ENCODE measurements at regions not wholly inside any gene's neighbourhood (a gene's known extent, or its start where the extent isn't known, plus 50 kb on each side); places are given as distances from the start of the nearest gene placed in this dataset.

- no peak for TF ChIP-seq POLR2A (IDR thresholded peaks at IDR 0.05)
- TF ChIP-seq, protein P1, sequence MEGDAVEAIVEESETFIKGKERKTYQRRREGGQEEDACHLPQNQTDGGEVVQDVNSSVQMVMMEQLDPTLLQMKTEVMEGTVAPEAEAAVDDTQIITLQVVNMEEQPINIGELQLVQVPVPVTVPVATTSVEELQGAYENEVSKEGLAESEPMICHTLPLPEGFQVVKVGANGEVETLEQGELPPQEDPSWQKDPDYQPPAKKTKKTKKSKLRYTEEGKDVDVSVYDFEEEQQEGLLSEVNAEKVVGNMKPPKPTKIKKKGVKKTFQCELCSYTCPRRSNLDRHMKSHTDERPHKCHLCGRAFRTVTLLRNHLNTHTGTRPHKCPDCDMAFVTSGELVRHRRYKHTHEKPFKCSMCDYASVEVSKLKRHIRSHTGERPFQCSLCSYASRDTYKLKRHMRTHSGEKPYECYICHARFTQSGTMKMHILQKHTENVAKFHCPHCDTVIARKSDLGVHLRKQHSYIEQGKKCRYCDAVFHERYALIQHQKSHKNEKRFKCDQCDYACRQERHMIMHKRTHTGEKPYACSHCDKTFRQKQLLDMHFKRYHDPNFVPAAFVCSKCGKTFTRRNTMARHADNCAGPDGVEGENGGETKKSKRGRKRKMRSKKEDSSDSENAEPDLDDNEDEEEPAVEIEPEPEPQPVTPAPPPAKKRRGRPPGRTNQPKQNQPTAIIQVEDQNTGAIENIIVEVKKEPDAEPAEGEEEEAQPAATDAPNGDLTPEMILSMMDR (IDR thresholded peaks at IDR 0.05), result no peak
These were observed 81.0 kb upstream of the PALM2AKAP2 start for GRCh38 chr9:109699019-109699418.

Measured in heart left ventricle (tissue), 13 donors.